Panc1 (cell line): ENCODE measurements at regions not wholly inside any gene's neighbourhood (a gene's known extent, or its start where the extent isn't known, plus 50 kb on each side); places are given as distances from the start of the nearest gene placed in this dataset.
A peak's percentile ranks its signal among the peaks of the same experiment; 100 is the strongest.

Experiments used
- ATAC-seq: fragments of 200-7000 bp; cut with Tn5 transposase; 2 replicates; pipeline ENCODE4 v1.9.1; 2020; ENCODE audit warnings: mild to moderate bottlenecking, moderate library complexity
- BruUV-seq: library from RNA; stranded (reverse); fragments of 400-500 nt; replicated peaks from 2 replicates; lab custom pipeline; 2021; lab: Mats Ljungman, UMichigan
- CTCF ChIA-PET: fragments of 300-600 bp; sonication (Branson Sonifier 250); formaldehyde crosslinking; loops from one replicate; lab custom pipeline; 2022; ENCODE audit warnings: antibody characterized with exemption; lab: Charles Lee
- POLR2A ChIA-PET: fragments of 300-600 bp; sonication (Branson Sonifier 250); formaldehyde crosslinking; loops from one replicate; lab custom pipeline; 2022; ENCODE audit warnings: antibody characterized with exemption; lab: Charles Lee
- DNase-seq: peaks from one replicate; pipeline ENCODE4 v3.0.0-alpha.2; 2010; ENCODE audit warnings: low read depth, low spot score
- H3K27ac ChIP-seq: 2 replicates; pipeline ENCODE4 v1.5.1; 2011; ENCODE audit warnings: mild to moderate bottlenecking, low read length, inconsistent platforms
- H3K27me3 ChIP-seq: fragments of 200-500 bp; sonication (Bioruptor generic); 2 replicates; pipeline ENCODE4 v1.6.0; 2014; ENCODE audit warnings: low read length, inconsistent platforms; ENCODE audit not compliant: control insufficient read depth, insufficient read depth
- H3K36me3 ChIP-seq: fragments of 200-500 bp; sonication (Bioruptor generic); 2 replicates; pipeline ENCODE4 v1.5.1; 2014; ENCODE audit warnings: inconsistent platforms, mild to moderate bottlenecking, low read length, moderate library complexity; ENCODE audit not compliant: control insufficient read depth, insufficient read depth
- H3K4me1 ChIP-seq: 2 replicates; pipeline ENCODE4 v1.5.1; 2011; ENCODE audit warnings: inconsistent platforms, mild to moderate bottlenecking, low read length, moderate library complexity; ENCODE audit not compliant: control insufficient read depth, insufficient read depth
- H3K4me3 ChIP-seq, 2 experiments: 2 replicates each; pipeline ENCODE4 v1.5.1; 2011 to 2012; ENCODE audit warnings: low read depth in 2 of 2, low read length in 2 of 2, mild to moderate bottlenecking in 2 of 2, inconsistent platforms in 1 of 2, moderate library complexity in 1 of 2
- H3K9me3 ChIP-seq: fragments of 200-500 bp; sonication (Bioruptor generic); 2 replicates; pipeline ENCODE4 v1.5.1; 2014; ENCODE audit warnings: low read depth, mild to moderate bottlenecking, inconsistent platforms, low read length, moderate library complexity; ENCODE audit not compliant: control insufficient read depth, insufficient read depth
- CTCF ChIP-seq: fragments of 450-650 bp; IDR thresholded peaks from 2 replicates; pipeline ENCODE4 v1.5.1; 2017; ENCODE audit warnings: mild to moderate bottlenecking
- POLR2AphosphoS5 ChIP-seq: IDR thresholded peaks from 2 replicates; pipeline ENCODE4 v1.6.1; 2012; ENCODE audit warnings: mild to moderate bottlenecking, low read depth, low read length, moderate library complexity
- REST ChIP-seq, 2 experiments: IDR thresholded peaks; 2 replicates each; pipeline ENCODE4 v1.6.1; 2011 to 2012; ENCODE audit warnings: low read depth in 2 of 2, control low read depth in 1 of 2, low read length in 1 of 2, mild to moderate bottlenecking in 1 of 2, moderate library complexity in 1 of 2; ENCODE audit not compliant: insufficient read depth in 1 of 2
- SIN3A ChIP-seq: IDR thresholded peaks from 2 replicates; pipeline ENCODE4 v1.6.1; 2012; ENCODE audit warnings: low read depth, mild to moderate bottlenecking, low read length, moderate library complexity, borderline replicate concordance; ENCODE audit not compliant: insufficient read depth
- TCF7L2 ChIP-seq: IDR thresholded peaks from 2 replicates; pipeline ENCODE4 v1.6.1; 2011; ENCODE audit warnings: mild to moderate bottlenecking, low read depth, low read length, inconsistent platforms
- in situ Hi-C: cut with HindIII; loops from 2 replicates; pipeline ENCODE4 v1.10.0; 2016; ENCODE audit warnings: low sequenced_read_pairs, low pct_unique_long_range_greater_than_20kb
- intact Hi-C: fragments of 100-400 bp; cut with micrococcal nuclease; formaldehyde crosslinking; loops from one replicate; pipeline ENCODE4 v1.10.0; 2022; ENCODE audit not compliant: unreplicated experiment

GRCh38 chr5:159641371-159642039 is 274.8 kb upstream of the ADRA1B start:
- ChIA-PET CTCF (no interaction called here), POLR2A (no interaction called here)
- H3K4me1 ChIP-seq, result no peaks in the 10 kb centered on the region
- ATAC-seq (no peak), DNase-seq (no peak)
- no peaks in the 10 kb centered on the region for H3K9me3 ChIP-seq
- no peak for TF ChIP-seq CTCF
- TF ChIP-seq POLR2AphosphoS5, result no peak
- no peak for TF ChIP-seq SIN3A
- no peak for TF ChIP-seq TCF7L2
- no peak for TF ChIP-seq REST (IDR thresholded peaks at IDR 0.05; ENCODE audit: insufficient read depth in 1 of 2, low read depth in 2 of 2, low read length in 1 of 2)
- no peaks in the 10 kb centered on the region for H3K36me3 ChIP-seq
- intact Hi-C loops (no loop called here), in situ Hi-C loops (no loop called here)
- no peak overlapping the region for H3K4me3 ChIP-seq
- H3K27me3 ChIP-seq, result no peaks in the 10 kb centered on the region
- no TSS peak for BruUV-seq
- no peak overlapping the region for H3K27ac ChIP-seq

GRCh38 chr5:159642379-159642778 is 273.9 kb upstream of the ADRA1B start:
- in situ Hi-C loops (no loop called here), intact Hi-C loops (no loop called here)
- Histone ChIP-seq H3K4me3 (no peak overlapping the region), H3K9me3 (no peaks in the 10 kb centered on the region), H3K36me3 (no peaks in the 10 kb centered on the region), H3K27me3 (no peaks in the 10 kb centered on the region), H3K27ac (no peak overlapping the region), H3K4me1 (no peaks in the 10 kb centered on the region)
- POLR2A ChIA-PET, result no interaction called here
- no peak for DNase-seq
- TF ChIP-seq CTCF (0 out of 2 replicates have a peak, but pooled peaks have one; percentile 6), TCF7L2 (no peak)
- CTCF ChIA-PET, result no interaction called here
- no TSS peak for BruUV-seq
- no peak for ATAC-seq
